HG02870 (cell line): ENCODE measurements at regions not wholly inside any gene's neighbourhood (a gene's known extent, or its start where the extent isn't known, plus 50 kb on each side); places are given as distances from the start of the nearest gene placed in this dataset.
A peak's percentile ranks its signal among the peaks of the same experiment; 100 is the strongest.

Experiments
- ATAC-seq: cut with Tn5 transposase; IDR thresholded peaks from one replicate; pipeline ENCODE4 v1.9.1; 2021; ENCODE audit warnings: mild to moderate bottlenecking, moderate library complexity; ENCODE audit not compliant: unreplicated experiment

DNA sequence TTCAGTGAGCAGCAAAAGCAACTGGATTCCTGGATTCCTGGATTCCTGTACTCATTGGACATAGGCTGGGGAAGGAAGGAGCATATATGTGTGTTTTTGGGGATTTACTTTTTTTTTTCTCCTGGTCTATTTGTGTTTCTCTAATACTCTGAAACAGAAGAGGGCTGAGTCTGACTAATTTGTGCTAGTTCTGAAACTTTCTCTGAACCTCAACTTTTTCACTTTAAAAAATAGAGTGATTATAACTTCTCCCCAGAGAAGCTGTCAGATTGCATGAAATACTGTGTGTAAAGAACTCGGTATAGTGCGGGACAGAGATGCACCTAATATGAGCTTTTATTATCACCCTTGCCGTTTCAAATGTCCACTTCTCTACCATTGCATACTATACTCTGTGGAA, 529.5 kb downstream of the TMTC2 start:
- peak; percentile 49 for ATAC-seq

DNA sequence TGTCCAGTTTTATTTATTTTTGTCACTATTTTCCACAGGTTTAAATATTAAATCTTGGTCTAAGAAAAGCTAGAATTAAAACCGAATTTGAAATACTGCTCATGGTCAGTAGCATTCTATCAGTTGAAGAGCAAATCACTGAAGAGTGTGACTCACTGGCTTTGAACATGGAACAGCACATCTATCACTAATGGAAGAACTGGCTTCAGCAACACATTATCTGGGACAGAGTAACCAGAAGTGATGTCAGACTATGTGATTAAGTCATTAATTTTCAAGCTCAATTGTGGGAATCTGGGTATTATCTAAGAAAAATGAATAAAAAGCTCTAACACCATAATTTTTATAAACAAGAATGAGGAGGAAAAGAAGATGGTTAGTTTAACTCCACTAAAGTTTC, 527.5 kb downstream of the TMTC2 start:
- no peak for ATAC-seq

DNA sequence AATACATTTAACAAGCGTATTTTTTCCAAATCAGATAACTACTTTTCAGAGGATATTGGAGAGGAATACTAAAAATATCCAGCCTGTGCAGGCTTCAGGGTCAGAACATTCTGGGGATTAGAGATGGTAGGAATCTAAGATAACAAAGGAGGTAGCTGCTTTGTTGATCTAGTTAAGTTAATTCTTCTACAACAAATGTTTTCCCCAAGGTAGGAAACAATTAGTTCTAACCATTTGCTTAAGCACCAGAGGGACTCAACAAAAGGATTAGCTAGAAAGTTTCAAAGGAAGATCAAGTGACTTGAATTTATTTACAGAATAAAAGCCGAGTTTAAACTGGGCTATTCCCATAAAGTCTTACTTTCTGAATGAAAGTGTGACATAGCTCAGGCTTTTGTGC, 524.2 kb downstream of the TMTC2 start:
- no peak for ATAC-seq

DNA sequence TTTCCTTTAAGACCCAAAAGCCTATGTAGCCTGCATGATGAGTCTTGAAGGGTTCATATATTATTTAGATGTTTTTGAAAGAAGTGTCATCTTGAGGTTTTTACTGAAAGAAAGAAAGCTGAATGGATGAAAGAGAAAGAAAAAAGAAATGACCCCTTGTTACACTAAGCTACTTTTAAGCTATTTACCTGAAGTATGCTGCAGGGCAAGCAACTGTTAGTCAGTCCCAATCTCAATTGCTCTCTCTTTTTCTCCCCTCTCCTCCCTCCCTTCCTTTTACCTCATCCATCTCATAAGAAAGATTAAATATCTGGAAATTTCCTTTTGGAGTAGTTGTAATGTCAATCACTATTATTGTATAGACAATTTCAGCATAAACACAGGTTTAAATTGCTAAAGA, 512.4 kb downstream of the TMTC2 start:
- ATAC-seq: no peak

DNA sequence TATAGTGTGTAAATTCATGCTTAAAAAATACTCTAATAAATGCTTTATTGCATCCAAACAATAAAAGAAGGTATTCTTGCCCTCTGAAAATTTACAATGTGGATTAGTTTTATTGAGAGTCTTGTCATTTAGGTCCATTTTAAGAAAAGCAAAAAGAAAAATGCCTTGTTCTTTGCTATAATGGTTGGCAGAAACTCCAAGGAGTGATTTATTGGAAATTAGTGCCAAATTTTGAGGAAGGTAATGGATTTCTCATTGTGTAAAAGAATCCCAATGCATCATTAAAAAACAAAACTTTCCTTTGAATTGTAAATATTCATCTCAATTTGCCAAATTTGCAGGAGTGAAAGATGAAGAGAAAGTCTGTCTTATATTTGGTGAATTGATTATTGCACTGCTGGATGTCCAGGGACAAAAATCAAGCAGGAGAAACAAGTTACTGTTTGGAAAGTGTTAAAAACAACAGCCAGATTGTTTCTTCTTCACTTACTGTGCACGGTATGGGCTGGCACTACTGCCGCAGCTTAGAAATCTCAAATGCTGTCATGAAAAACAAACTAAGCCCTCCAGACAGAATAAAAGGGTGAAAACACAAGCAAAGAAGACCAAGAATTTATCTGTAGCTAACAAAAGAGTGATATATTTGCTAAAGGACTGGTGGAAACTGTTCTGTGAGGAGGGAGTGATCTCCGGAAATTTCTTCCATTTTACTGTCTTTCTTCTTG, 511.7 kb downstream of the TMTC2 start:
- no peak for ATAC-seq

DNA sequence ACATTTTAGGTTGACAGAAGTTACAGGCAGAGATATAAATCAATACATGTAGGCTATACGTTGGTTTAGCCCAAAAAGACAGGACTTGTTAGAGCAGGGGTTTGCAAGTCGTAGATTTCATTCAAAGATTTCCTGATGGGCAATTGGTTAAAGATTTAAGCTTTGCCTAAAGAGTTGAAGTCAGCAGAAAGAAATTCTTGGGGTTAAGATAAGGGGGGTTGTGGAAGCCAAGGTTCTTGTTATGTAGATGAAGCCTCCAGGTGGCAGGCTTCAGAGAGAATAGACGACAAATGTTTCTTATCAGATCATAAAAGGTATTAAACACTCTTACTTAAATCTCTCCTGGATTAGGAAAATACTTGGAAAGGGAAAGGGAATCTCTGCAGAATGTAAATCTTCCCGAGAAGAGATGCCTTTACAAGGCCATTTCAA, 510.8 kb downstream of the TMTC2 start:
- no peak for ATAC-seq

DNA sequence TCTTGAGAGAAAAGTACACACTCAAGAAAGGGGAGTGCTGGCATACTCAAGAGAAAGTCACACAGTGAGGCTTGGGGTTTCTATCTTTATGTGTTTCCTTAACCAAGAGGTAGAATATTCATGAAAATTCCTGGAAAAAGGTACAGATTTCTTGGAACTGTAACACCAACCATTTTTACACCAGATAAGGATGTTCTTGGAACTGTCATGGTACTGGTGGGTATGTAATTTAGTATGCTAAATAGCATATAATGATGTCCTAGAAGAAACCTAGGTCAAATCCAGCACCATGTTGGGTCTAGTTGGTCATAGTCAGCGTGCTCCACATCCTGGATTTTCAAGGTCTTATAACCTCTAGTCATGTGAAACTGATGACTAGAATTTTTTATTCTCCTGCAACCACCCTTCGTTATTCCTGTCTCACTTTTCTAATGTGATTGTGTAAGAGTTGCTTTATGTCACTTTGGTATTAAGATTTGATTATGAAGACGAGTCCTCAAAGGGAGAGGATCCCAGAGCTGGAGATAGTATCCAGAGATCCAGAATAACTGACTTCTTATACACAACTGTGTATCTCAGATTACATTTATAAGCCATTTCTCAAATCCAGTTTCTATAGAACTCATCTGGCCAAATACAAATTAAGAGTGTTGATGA, 510.1 kb downstream of the TMTC2 start:
- ATAC-seq: no peak

DNA sequence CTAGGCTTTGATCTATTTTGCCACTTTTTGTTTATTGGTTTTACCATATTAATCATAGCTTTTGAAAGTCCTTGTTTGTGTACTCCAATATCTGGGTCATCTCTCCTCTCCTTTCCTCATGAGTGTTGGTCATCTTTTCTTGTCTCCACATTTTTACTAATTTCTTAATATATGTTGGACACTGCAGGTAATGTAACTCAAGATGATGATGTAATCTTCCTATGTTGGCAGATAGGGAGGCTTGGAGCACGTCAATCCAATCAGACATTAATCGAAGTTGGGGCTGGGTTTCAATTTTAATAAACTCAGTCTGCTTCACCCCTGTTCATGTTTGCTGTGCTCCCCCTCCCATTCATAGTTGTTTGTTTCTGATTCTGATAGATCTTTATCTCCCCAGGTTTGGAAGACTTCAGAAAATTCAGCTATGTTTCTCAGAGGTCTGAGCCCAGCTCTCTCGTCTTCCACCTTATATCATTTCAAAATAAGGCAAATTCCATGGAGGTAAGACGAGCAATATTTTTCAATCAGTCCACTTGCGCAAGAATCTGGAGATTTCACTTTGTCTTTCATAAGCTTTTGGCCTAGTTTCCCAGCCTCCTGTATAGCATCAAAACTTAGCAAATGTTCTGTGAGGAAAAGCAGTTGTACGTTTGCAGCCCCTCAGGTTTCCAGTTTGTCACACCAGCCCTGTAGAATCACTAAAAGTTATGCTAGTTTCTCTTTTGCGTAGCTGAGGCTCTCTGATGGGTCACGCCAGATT, 504.1 kb downstream of the TMTC2 start:
- ATAC-seq: no peak

DNA sequence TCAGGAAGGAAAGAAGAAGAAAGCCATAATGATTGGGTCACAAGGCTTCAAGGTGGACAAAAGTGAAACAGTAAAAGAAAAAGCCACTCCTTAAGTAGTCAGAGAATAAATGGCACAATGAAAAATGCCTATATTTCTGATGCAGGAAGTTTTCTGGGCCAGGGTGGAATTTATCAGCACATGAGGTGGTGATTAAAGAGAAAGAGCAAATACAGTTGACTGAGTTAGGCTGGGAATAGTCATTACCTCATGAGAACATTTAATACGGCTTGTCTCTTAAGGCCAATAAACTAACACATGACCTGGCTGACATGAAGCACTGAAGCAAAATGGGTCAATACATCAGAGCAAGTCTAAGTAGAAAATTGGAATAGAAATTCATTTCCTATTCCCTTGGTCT, 499.7 kb downstream of the TMTC2 start:
- ATAC-seq: no peak

DNA sequence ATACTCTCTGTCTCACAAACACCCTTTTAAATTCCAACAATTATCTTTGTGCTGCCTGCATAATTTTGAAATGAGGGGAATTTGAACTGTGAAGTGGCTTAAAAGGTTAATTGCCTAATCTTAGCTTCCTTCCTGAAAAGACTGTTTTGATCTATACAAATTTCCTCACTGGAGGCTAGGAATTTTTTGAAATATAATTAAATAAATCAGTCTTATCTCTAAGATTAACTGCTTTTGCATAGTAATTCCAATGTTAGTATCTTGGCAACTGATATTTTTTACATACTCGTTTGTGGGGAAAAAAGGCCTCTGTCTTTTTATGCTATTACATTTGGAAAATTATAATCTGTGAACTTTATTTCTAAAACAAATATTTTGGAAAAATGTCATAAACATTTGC, 498.5 kb downstream of the TMTC2 start:
- ATAC-seq: no peak
